ENCODE measurements at regions not wholly inside any gene's neighbourhood (a gene's known extent, or its start where the extent isn't known, plus 50 kb on each side); places are given as distances from the start of the nearest gene placed in this dataset.

DNA sequence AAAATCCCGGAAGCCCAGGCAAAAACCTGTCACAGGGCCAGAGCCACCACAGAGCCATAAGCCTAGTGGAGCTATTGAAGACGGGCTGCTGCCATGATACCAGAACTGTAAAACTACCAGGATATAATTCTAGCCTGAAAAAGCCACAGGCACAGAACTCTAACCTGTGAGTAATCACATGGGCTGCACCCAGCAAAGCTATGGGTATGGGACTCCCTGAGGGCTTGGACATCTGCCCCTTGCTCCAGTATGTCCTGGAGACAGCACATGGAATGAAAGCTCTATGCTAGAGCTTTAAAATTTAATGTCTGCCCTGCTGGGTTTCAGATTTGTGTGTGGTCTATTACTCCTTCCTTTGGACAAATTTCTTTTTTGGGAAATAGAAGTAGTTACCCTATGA, 2183.6 kb upstream of the CELF4 start:
- H3K27me3 Mint-ChIP-seq (ENCODE audit: insufficient read depth, low read depth): no peaks in the 10 kb centered on the region
- H3K4me3 ChIP-seq: no peak overlapping the region
- peaks cover 30% of the 10 kb centered on the region for H3K36me3 Mint-ChIP-seq

GRCh38 chr18:39748727-39749126, 2183.1 kb upstream of the CELF4 start:
- no peaks in the 10 kb centered on the region for H4K20me1 ChIP-seq (ENCODE audit: low read depth)

More for the DNA sequence above, 2183.6 kb upstream of the CELF4 start:
- Mint-ChIP-seq H3K9me3 (peaks cover 33% of the 10 kb centered on the region), H3K27ac (no peak overlapping the region), H3K4me1 (peaks cover 21% of the 10 kb centered on the region), H3K4me3 (no peak overlapping the region)
- H3K9me3 ChIP-seq (ENCODE audit: low read depth): peaks cover 5% of the 10 kb centered on the region
- no peaks in the 10 kb centered on the region for H3K36me3 ChIP-seq
- H3K9ac ChIP-seq: no peak overlapping the region
- H3K4me1 ChIP-seq: peaks cover 16% of the 10 kb centered on the region
- peaks cover 7% of the 10 kb centered on the region for H3F3A ChIP-seq (ENCODE audit: low read depth)
- H4K20me1 ChIP-seq (ENCODE audit: low read depth): no peaks in the 10 kb centered on the region
- no peak overlapping the region for H3K4me2 ChIP-seq
- H3K27ac ChIP-seq: no peak overlapping the region
- DNase-seq (ENCODE audit: low spot score): no peak
- no peak overlapping the region for H2AFZ ChIP-seq (replicated peaks)
- no peaks in the 10 kb centered on the region for H3K79me2 ChIP-seq (ENCODE audit: low read depth)
- no peaks in the 10 kb centered on the region for H3K27me3 ChIP-seq
- no peak for TF ChIP-seq CTCF (IDR thresholded peaks at IDR 0.05)
- no peak for TF ChIP-seq EZH2 (IDR thresholded peaks at IDR 0.05)
- TF ChIP-seq EZH2phosphoT487 (IDR thresholded peaks at IDR 0.05): no peak

DNA sequence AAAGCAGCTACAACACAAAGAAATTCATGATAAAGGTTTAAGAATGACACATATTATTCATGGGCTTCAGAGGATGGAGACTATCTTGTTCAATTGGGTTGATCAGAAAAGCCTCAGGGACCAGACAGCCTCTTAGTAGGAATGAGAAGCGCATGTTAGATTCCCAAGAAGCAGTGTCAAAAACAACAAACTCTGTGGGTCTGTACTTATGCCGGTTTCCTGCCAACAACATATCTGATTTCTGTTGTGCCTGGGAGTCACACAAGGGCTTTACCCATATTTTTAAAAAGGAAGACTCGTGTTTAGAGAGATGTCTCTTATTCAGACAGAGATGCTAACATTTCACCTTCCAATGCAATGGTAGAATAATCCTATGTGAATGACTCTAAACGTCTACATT, 2180.6 kb upstream of the CELF4 start:
- Histone ChIP-seq H3K79me2 (ENCODE audit: low read depth) (no peaks in the 10 kb centered on the region), H3K4me2 (no peak overlapping the region), H2AFZ (replicated peaks) (no peak overlapping the region), H3K9me3 (ENCODE audit: low read depth) (peaks cover 5% of the 10 kb centered on the region), H4K20me1 (ENCODE audit: low read depth) (no peaks in the 10 kb centered on the region), H3K4me1 (no peaks in the 10 kb centered on the region), H3K9ac (no peak overlapping the region), H3K27ac (no peak overlapping the region), H3F3A (ENCODE audit: low read depth) (no peaks in the 10 kb centered on the region), H3K27me3 (no peaks in the 10 kb centered on the region), H3K4me3 (no peak overlapping the region), H3K36me3 (no peaks in the 10 kb centered on the region)
- no peak overlapping the region for H3K27ac Mint-ChIP-seq
- no peak for TF ChIP-seq EZH2phosphoT487 (IDR thresholded peaks at IDR 0.05)
- TF ChIP-seq EZH2 (IDR thresholded peaks at IDR 0.05): no peak
- TF ChIP-seq CTCF (IDR thresholded peaks at IDR 0.05): no peak
- H3K27me3 Mint-ChIP-seq (ENCODE audit: insufficient read depth, low read depth): peaks cover 2% of the 10 kb centered on the region
- no peak for DNase-seq (ENCODE audit: low spot score)
- H3K9me3 Mint-ChIP-seq: peaks cover 18% of the 10 kb centered on the region
- no peak overlapping the region for H3K4me3 Mint-ChIP-seq
- H3K4me1 Mint-ChIP-seq: peaks cover 6% of the 10 kb centered on the region
- peaks cover 18% of the 10 kb centered on the region for H3K36me3 Mint-ChIP-seq

More at GRCh38 chr18:39748727-39749126, 2183.1 kb upstream of the CELF4 start:
- H3K9me3 ChIP-seq (ENCODE audit: low read depth): peaks cover 5% of the 10 kb centered on the region
- H3K36me3 ChIP-seq: no peaks in the 10 kb centered on the region
- no peaks in the 10 kb centered on the region for H3K79me2 ChIP-seq (ENCODE audit: low read depth)
- H3K9me3 Mint-ChIP-seq: peaks cover 29% of the 10 kb centered on the region
- peaks cover 7% of the 10 kb centered on the region for H3F3A ChIP-seq (ENCODE audit: low read depth)
- H3K27me3 Mint-ChIP-seq (ENCODE audit: insufficient read depth, low read depth): no peaks in the 10 kb centered on the region
- no peak overlapping the region for H2AFZ ChIP-seq (replicated peaks)
- peaks cover 30% of the 10 kb centered on the region for H3K36me3 Mint-ChIP-seq
- no peak overlapping the region for H3K27ac ChIP-seq
- no peaks in the 10 kb centered on the region for H3K27me3 ChIP-seq
- H3K4me3 Mint-ChIP-seq: no peak overlapping the region
- H3K4me3 ChIP-seq: no peak overlapping the region
- no peak overlapping the region for H3K4me2 ChIP-seq
- no peak overlapping the region for H3K27ac Mint-ChIP-seq
- no peak overlapping the region for H3K9ac ChIP-seq
- no peak for TF ChIP-seq EZH2phosphoT487 (IDR thresholded peaks at IDR 0.05)
- no peak for TF ChIP-seq EZH2 (IDR thresholded peaks at IDR 0.05)
- no peak for TF ChIP-seq CTCF (IDR thresholded peaks at IDR 0.05)
- peaks cover 21% of the 10 kb centered on the region for H3K4me1 Mint-ChIP-seq
- no peak for DNase-seq (ENCODE audit: low spot score)
- peaks cover 16% of the 10 kb centered on the region for H3K4me1 ChIP-seq
